HAP-1 (cell line): ENCODE measurements at regions not wholly inside any gene's neighbourhood (a gene's known extent, or its start where the extent isn't known, plus 50 kb on each side); places are given as distances from the start of the nearest gene placed in this dataset.

Experiments
- DNase-seq, 2 experiments: peaks; one replicate each; pipeline ENCODE4 v3.0.0-alpha.2; 2016 to 2020; ENCODE audit warnings: low spot score in 2 of 2
- H3K27me3 ChIP-seq: fragments of 250-450 bp; sonication (Bioruptor Pico); 2 replicates; pipeline ENCODE4 v1.5.1; 2020; ENCODE audit warnings: low read depth, mild to moderate bottlenecking, moderate library complexity
- H3K36me3 ChIP-seq: fragments of 250-450 bp; sonication (Bioruptor Pico); replicated peaks from 2 replicates; pipeline ENCODE4 v1.5.1; 2020; ENCODE audit warnings: mild to moderate bottlenecking
- H3K4me1 ChIP-seq: fragments of 250-450 bp; sonication (Bioruptor Pico); 2 replicates; pipeline ENCODE4 v1.5.1; 2020; ENCODE audit warnings: mild to moderate bottlenecking
- H3K4me3 ChIP-seq: fragments of 250-450 bp; sonication (Bioruptor Pico); 2 replicates; pipeline ENCODE4 v1.5.1; 2020; ENCODE audit warnings: mild to moderate bottlenecking, moderate library complexity
- H3K9me3 ChIP-seq: fragments of 250-450 bp; sonication (Bioruptor Pico); 2 replicates; pipeline ENCODE4 v1.5.1; 2020; ENCODE audit warnings: mild to moderate bottlenecking, moderate library complexity
- in situ Hi-C: fragments of 300-500 bp; cut with MboI; formaldehyde crosslinking; loops from 3 replicates; pipeline ENCODE4 v1.14.3; 2020; ENCODE audit warnings: low sequenced_read_pairs, inconsistent platforms, mixed read lengths

GRCh38 chr3:166809520-166809919 is 570.6 kb downstream of the ZBBX start:
- Histone ChIP-seq H3K36me3 (no peaks in the 10 kb centered on the region), H3K9me3 (no peaks in the 10 kb centered on the region), H3K4me3 (no peak overlapping the region), H3K4me1 (no peaks in the 10 kb centered on the region), H3K27me3 (no peaks in the 10 kb centered on the region)
- DNase-seq, result no peak
- in situ Hi-C loops, result no loop called here

- Histone ChIP-seq H3K27me3 (no peaks in the 10 kb centered on the region), H3K4me3 (no peak overlapping the region), H3K9me3 (no peaks in the 10 kb centered on the region), H3K4me1 (no peaks in the 10 kb centered on the region), H3K36me3 (no peaks in the 10 kb centered on the region)
- no peak for DNase-seq
- in situ Hi-C loops, result no loop called here
Measured at GRCh38 chr3:166788936-166789335, 591.2 kb downstream of the ZBBX start.

GRCh38 chr3:166785876-166786275 is 594.2 kb downstream of the ZBBX start:
- Histone ChIP-seq H3K27me3 (no peaks in the 10 kb centered on the region), H3K36me3 (no peaks in the 10 kb centered on the region), H3K4me1 (no peaks in the 10 kb centered on the region), H3K4me3 (no peak overlapping the region), H3K9me3 (no peaks in the 10 kb centered on the region)
- in situ Hi-C loops, result no loop called here
- DNase-seq, result no peak

- Histone ChIP-seq H3K4me3 (no peak overlapping the region), H3K36me3 (no peaks in the 10 kb centered on the region), H3K4me1 (no peaks in the 10 kb centered on the region), H3K27me3 (no peaks in the 10 kb centered on the region), H3K9me3 (no peaks in the 10 kb centered on the region)
- no peak for DNase-seq
- in situ Hi-C loops, result no loop called here
Measured at GRCh38 chr3:166783206-166783605, 596.9 kb downstream of the ZBBX start.

GRCh38 chr3:166764698-166765318 is 615.3 kb downstream of the ZBBX start:
- DNase-seq, result no peak
- Histone ChIP-seq H3K27me3 (no peaks in the 10 kb centered on the region), H3K4me1 (no peaks in the 10 kb centered on the region), H3K9me3 (no peaks in the 10 kb centered on the region), H3K36me3 (no peaks in the 10 kb centered on the region), H3K4me3 (no peak overlapping the region)
- in situ Hi-C loops, result no loop called here

GRCh38 chr3:166759736-166760513 is 620.2 kb downstream of the ZBBX start:
- H3K36me3 ChIP-seq, result no peaks in the 10 kb centered on the region
- DNase-seq, result no peak
- no peaks in the 10 kb centered on the region for H3K9me3 ChIP-seq
- H3K4me1 ChIP-seq, result no peaks in the 10 kb centered on the region
- in situ Hi-C loops, result no loop called here
- H3K4me3 ChIP-seq, result no peak overlapping the region
- no peaks in the 10 kb centered on the region for H3K27me3 ChIP-seq

GRCh38 chr3:166752214-166752613 is 627.9 kb downstream of the ZBBX start:
- Histone ChIP-seq H3K36me3 (no peaks in the 10 kb centered on the region), H3K27me3 (no peaks in the 10 kb centered on the region), H3K4me3 (no peak overlapping the region), H3K4me1 (no peaks in the 10 kb centered on the region), H3K9me3 (no peaks in the 10 kb centered on the region)
- in situ Hi-C loops, result no loop called here
- no peak for DNase-seq

GRCh38 chr3:166743481-166744134 is 636.5 kb downstream of the ZBBX start:
- DNase-seq, result peak in 1 of 2 experiments; percentile 6
- no peaks in the 10 kb centered on the region for H3K36me3 ChIP-seq
- no peaks in the 10 kb centered on the region for H3K27me3 ChIP-seq
- no peak overlapping the region for H3K4me3 ChIP-seq
- in situ Hi-C loops, result no loop called here
- no peaks in the 10 kb centered on the region for H3K9me3 ChIP-seq
- H3K4me1 ChIP-seq, result no peaks in the 10 kb centered on the region

GRCh38 chr3:166734734-166735133 is 645.4 kb downstream of the ZBBX start:
- Histone ChIP-seq H3K4me3 (no peak overlapping the region), H3K4me1 (no peaks in the 10 kb centered on the region), H3K27me3 (no peaks in the 10 kb centered on the region), H3K9me3 (no peaks in the 10 kb centered on the region), H3K36me3 (no peaks in the 10 kb centered on the region)
- DNase-seq, result no peak
- in situ Hi-C loops, result no loop called here

- Histone ChIP-seq H3K9me3 (no peaks in the 10 kb centered on the region), H3K4me1 (no peaks in the 10 kb centered on the region), H3K36me3 (no peaks in the 10 kb centered on the region), H3K4me3 (no peak overlapping the region), H3K27me3 (no peaks in the 10 kb centered on the region)
- DNase-seq, result no peak
- in situ Hi-C loops, result no loop called here
Measured at GRCh38 chr3:166731701-166732100, 648.4 kb downstream of the ZBBX start.

- DNase-seq, result no peak
- Histone ChIP-seq H3K4me1 (no peaks in the 10 kb centered on the region), H3K36me3 (no peaks in the 10 kb centered on the region), H3K4me3 (no peak overlapping the region), H3K9me3 (no peaks in the 10 kb centered on the region), H3K27me3 (no peaks in the 10 kb centered on the region)
- in situ Hi-C loops, result no loop called here
Measured at GRCh38 chr3:166721466-166721865, 658.6 kb downstream of the ZBBX start.

GRCh38 chr3:166714206-166714605 is 665.9 kb downstream of the ZBBX start:
- Histone ChIP-seq H3K4me3 (no peak overlapping the region), H3K27me3 (no peaks in the 10 kb centered on the region), H3K4me1 (no peaks in the 10 kb centered on the region), H3K9me3 (no peaks in the 10 kb centered on the region), H3K36me3 (no peaks in the 10 kb centered on the region)
- DNase-seq, result no peak
- in situ Hi-C loops, result no loop called here

GRCh38 chr3:166713787-166714186 is 666.3 kb downstream of the ZBBX start:
- H3K4me3 ChIP-seq, result no peak overlapping the region
- H3K36me3 ChIP-seq, result no peaks in the 10 kb centered on the region
- DNase-seq, result no peak
- no peaks in the 10 kb centered on the region for H3K9me3 ChIP-seq
- in situ Hi-C loops, result no loop called here
- H3K27me3 ChIP-seq, result no peaks in the 10 kb centered on the region
- H3K4me1 ChIP-seq, result no peaks in the 10 kb centered on the region

GRCh38 chr3:166706094-166706493 is 674.0 kb downstream of the ZBBX start:
- H3K4me3 ChIP-seq, result no peak overlapping the region
- DNase-seq, result no peak
- no peaks in the 10 kb centered on the region for H3K36me3 ChIP-seq
- H3K9me3 ChIP-seq, result no peaks in the 10 kb centered on the region
- H3K27me3 ChIP-seq, result no peaks in the 10 kb centered on the region
- in situ Hi-C loops, result no loop called here
- H3K4me1 ChIP-seq, result no peaks in the 10 kb centered on the region
